Body of pancreas (tissue), 4 donors: ENCODE measurements at regions not wholly inside any gene's neighbourhood (a gene's known extent, or its start where the extent isn't known, plus 50 kb on each side); places are given as distances from the start of the nearest gene placed in this dataset.

Source experiments
- ATAC-seq: fragments of 150-250 bp; one replicate; pipeline ENCODE4 v1.9.1; 2016
- DNase-seq, 4 donors: peaks; one replicate each; pipeline ENCODE4 v3.0.0-alpha.2; 2019
- H3K27ac ChIP-seq, 4 donors: fragments of 200-600 bp; sonication (generic); 1 replicate in 3 of 4; 2 replicates in 1 of 4; pipeline versions ENCODE4 v1.5.1 to v1.6.1; 2016 to 2019; ENCODE audit warnings: mild to moderate bottlenecking in 1 of 4, mixed read lengths in 1 of 4, moderate library complexity in 1 of 4
- H3K27me3 ChIP-seq, 2 donors: fragments of 200-600 bp; sonication (generic); one replicate each; pipeline ENCODE4 v1.6.0; 2016; ENCODE audit warnings: mild to moderate bottlenecking in 1 of 2
- H3K36me3 ChIP-seq, 2 donors: fragments of 200-600 bp; sonication (generic); replicated peaks in 1 of 2; 2 replicates each; pipeline ENCODE4 v1.5.1; 2016; ENCODE audit warnings: low read depth in 2 of 2; ENCODE audit not compliant: insufficient read depth in 1 of 2
- H3K4me1 ChIP-seq: fragments of 200-600 bp; sonication (generic); one replicate; pipeline ENCODE4 v1.6.0; 2016
- H3K4me3 ChIP-seq, 2 donors: fragments of 200-600 bp; sonication (generic); 1 replicate in 1 of 2; 2 replicates in 1 of 2; pipeline ENCODE4 v1.5.1; 2016 to 2019
- H3K9me3 ChIP-seq, 3 donors: fragments of 200-600 bp; sonication (generic); 1 replicate in 2 of 3; 2 replicates in 1 of 3; pipeline ENCODE4 v1.5.1; 2016
- POLR2A ChIP-seq, 3 donors: fragments of 450-650 bp; IDR thresholded peaks; one replicate each; pipeline ENCODE4 v1.6.1; 2016; ENCODE audit warnings: antibody characterized with exemption in 3 of 3, mild to moderate bottlenecking in 2 of 3
- WGBS, 2 donors: methylation state at CpG; one replicate each; pipeline ENCODE4 v1.1.5; 2017; 5-methylcytosine and 5-hydroxymethylcytosine counted together
- intact Hi-C: fragments of 100-400 bp; cut with DNase I; formaldehyde crosslinking; loops from one replicate; pipeline ENCODE4 v1.15.1; 2023
- TF ChIP-seq, protein P1 (sequence below), 7 experiments: fragments of 450-650 bp in 4 of 7; fragments of 200-600 bp in 3 of 7; sonication (generic) in 3 of 7; IDR thresholded peaks; one replicate each; pipeline ENCODE4 v1.5.1; 2016 to 2019; ENCODE audit warnings: antibody characterized with exemption in 7 of 7

DNA sequence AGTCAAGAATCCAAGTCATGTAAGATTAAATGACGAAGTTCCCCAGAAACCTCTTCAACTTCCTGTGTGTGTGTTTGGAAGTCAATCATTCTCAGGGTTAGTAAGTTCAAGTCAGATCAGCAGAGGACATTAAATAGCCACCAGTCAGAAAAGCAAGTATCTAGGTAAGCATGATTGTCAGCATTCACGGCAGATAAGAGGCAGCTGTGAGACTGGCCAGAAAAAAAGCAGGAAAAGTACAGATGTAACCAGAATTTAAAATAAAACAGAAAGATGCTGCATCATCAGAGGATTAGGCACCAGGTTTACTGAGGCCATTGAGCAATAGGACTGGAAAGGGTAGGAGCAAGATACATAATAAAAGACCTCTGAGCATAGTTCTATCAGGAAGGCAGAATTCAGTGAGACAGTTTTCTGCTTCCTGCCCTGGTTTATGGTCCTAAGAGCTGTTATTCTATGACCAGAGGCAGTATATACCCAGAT lies 606.9 kb downstream of the FSCB start:
- DNase-seq = no peak
- H3K4me3 ChIP-seq = no peak overlapping the region
- no peak overlapping the region for H3K27ac ChIP-seq
- no peak for TF ChIP-seq POLR2A (IDR thresholded peaks at IDR 0.05)
- TF ChIP-seq, protein P1, sequence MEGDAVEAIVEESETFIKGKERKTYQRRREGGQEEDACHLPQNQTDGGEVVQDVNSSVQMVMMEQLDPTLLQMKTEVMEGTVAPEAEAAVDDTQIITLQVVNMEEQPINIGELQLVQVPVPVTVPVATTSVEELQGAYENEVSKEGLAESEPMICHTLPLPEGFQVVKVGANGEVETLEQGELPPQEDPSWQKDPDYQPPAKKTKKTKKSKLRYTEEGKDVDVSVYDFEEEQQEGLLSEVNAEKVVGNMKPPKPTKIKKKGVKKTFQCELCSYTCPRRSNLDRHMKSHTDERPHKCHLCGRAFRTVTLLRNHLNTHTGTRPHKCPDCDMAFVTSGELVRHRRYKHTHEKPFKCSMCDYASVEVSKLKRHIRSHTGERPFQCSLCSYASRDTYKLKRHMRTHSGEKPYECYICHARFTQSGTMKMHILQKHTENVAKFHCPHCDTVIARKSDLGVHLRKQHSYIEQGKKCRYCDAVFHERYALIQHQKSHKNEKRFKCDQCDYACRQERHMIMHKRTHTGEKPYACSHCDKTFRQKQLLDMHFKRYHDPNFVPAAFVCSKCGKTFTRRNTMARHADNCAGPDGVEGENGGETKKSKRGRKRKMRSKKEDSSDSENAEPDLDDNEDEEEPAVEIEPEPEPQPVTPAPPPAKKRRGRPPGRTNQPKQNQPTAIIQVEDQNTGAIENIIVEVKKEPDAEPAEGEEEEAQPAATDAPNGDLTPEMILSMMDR (IDR thresholded peaks at IDR 0.05) = no peak
- H3K4me1 ChIP-seq = peaks cover 8% of the 10 kb centered on the region
- no peaks in the 10 kb centered on the region for H3K9me3 ChIP-seq
- intact Hi-C loops = no loop called here
- no peaks in the 10 kb centered on the region for H3K36me3 ChIP-seq
- ATAC-seq = no peak
- H3K27me3 ChIP-seq = no peaks in the 10 kb centered on the region
- 6 to 14% methylated on average over 2 of the region's 2 CpGs for WGBS, 2 donors

DNA sequence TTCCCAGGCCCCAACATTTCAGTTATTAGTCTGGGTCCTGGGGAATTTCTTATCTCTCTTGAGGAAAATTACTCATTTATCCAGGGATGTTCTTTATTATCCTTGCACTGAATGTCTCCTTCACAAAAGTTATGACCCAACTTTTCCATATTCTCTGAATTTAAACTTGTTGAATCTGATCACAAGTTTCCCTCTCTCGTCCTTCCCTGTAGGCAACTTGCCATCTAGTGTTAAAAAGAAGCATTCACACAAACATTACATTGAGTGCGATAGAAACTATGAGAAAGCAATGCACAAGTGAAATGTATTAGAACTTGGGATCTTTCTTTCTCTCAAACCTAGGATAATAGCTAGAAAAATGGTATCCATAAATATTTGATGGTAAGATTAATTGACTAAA lies 608.4 kb downstream of the FSCB start:
- intact Hi-C loops = no loop called here
- DNase-seq (no peak), ATAC-seq (no peak)
- Histone ChIP-seq H3K9me3 (no peaks in the 10 kb centered on the region), H3K4me3 (no peak overlapping the region), H3K4me1 (peaks cover 8% of the 10 kb centered on the region), H3K36me3 (no peaks in the 10 kb centered on the region), H3K27me3 (no peaks in the 10 kb centered on the region), H3K27ac (no peak overlapping the region)
- TF ChIP-seq, protein P1 (IDR thresholded peaks at IDR 0.05) = no peak
- no peak for TF ChIP-seq POLR2A (IDR thresholded peaks at IDR 0.05)
- WGBS, 2 donors = 50 to 52% methylated on average over 2 of the region's 2 CpGs

DNA sequence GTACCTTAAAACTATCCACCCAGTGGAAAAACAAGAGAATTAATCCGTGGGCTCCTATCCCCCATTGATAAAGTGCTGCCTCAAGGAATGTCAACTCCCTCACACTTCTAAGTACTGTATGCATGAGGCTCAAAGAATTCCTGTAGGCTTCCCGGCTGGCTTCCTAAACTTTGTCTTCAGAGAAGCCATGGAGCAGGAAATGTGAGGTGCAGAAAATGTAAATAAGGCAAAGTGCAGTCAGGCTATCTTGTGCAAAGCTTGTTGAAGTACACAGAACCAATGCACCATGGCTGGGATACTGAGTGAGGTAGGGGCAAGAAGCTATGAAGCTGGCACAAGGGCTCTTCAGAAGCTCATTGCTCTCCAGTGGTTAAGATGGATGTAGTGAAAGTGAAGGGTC lies 611.0 kb downstream of the FSCB start:
- Histone ChIP-seq H3K9me3 (no peaks in the 10 kb centered on the region), H3K36me3 (no peaks in the 10 kb centered on the region), H3K4me3 (no peak overlapping the region), H3K27me3 (no peaks in the 10 kb centered on the region), H3K4me1 (peaks cover 8% of the 10 kb centered on the region), H3K27ac (no peak overlapping the region)
- intact Hi-C loops = no loop called here
- DNase-seq = no peak
- TF ChIP-seq, protein P1 (IDR thresholded peaks at IDR 0.05) = no peak
- TF ChIP-seq POLR2A (IDR thresholded peaks at IDR 0.05) = no peak
- 24 to 50% methylated on average over 2 of the region's 2 CpGs for WGBS, 2 donors
- no peak for ATAC-seq

DNA sequence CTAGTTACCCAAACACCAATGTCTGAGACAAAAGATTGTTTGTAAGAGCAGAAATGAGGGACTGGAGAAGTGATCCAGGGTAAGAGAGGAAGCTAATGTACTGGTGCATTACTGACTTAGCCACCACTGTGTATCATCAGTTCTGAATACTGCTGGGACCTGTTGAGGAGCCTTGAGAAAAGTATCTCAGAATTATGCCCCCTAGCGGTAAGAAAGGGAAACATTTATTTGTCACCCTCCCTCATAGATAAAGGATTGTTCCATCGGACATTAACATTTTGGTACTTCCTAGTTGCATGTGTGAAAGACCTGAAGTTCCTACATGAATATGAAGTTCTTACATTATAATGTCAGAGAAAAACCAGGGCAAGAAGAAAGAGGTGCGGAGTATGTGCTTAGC lies 612.5 kb downstream of the FSCB start:
- H3K4me1 ChIP-seq = no peaks in the 10 kb centered on the region
- H3K27ac ChIP-seq = no peak overlapping the region
- no peak overlapping the region for H3K4me3 ChIP-seq
- intact Hi-C loops = no loop called here
- TF ChIP-seq, protein P1 (IDR thresholded peaks at IDR 0.05) = peak in 6 of 7 experiments; percentile 23 to 48 (median 38)
- TF ChIP-seq POLR2A (IDR thresholded peaks at IDR 0.05) = no peak
- no peaks in the 10 kb centered on the region for H3K36me3 ChIP-seq
- DNase-seq = no peak
- H3K9me3 ChIP-seq = no peaks in the 10 kb centered on the region
- no peaks in the 10 kb centered on the region for H3K27me3 ChIP-seq
- 41 to 43% methylated on average over 3 of the region's 3 CpGs for WGBS, 2 donors
- ATAC-seq = no peak

DNA sequence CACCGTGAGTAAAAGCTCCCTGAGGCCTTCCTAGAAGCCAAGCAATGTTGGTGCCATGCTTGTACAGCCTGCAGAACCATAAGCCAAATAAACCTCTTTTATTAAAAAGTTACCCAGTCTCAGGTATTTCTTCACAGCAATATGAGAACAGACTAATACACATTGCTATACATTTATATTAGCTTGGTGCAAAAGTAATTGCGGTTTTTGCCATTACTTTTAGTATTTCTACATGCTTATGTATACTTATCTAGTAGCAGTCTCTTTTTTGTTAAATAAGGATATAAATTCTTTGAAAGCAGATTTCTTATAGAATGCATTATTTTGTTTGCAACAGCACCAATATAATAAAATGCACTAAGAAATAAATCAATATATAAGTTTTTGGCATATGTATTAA lies 619.6 kb downstream of the FSCB start:
- Histone ChIP-seq H3K9me3 (no peaks in the 10 kb centered on the region), H3K27ac (no peak overlapping the region), H3K36me3 (no peaks in the 10 kb centered on the region), H3K4me1 (no peaks in the 10 kb centered on the region), H3K4me3 (no peak overlapping the region), H3K27me3 (no peaks in the 10 kb centered on the region)
- WGBS, 2 donors = 80 to 83% methylated on average over 2 of the region's 2 CpGs
- ATAC-seq (no peak), DNase-seq (no peak)
- TF ChIP-seq, protein P1 (IDR thresholded peaks at IDR 0.05) = no peak
- no peak for TF ChIP-seq POLR2A (IDR thresholded peaks at IDR 0.05)
- intact Hi-C loops = no loop called here
